K562 (cell line): ENCODE measurements at regions not wholly inside any gene's neighbourhood (a gene's known extent, or its start where the extent isn't known, plus 50 kb on each side); places are given as distances from the start of the nearest gene placed in this dataset.

Experiments used
- HNRNPL ChIP-seq: fragments of 200-400 bp; formaldehyde crosslinking; IDR thresholded peaks from 2 replicates; pipeline ENCODE4 v1.6.1; 2017; ENCODE audit warnings: low read depth, mild to moderate bottlenecking, low read length
- IRF9 ChIP-seq: fragments of 450-650 bp; IDR thresholded peaks from 2 replicates; pipeline ENCODE4 v1.6.1; 2016; ENCODE audit warnings: missing biosample characterization, missing genetic modification characterization
- MAX ChIP-seq: sonication (generic); formaldehyde crosslinking; IDR thresholded peaks from 2 replicates; pipeline ENCODE4 v1.9.0; 2022; ENCODE audit warnings: mild to moderate bottlenecking, missing genetic modification reagents
- POLR2A ChIP-seq: fragments of 450-650 bp; conservative IDR thresholded peaks from 2 replicates; pipeline ENCODE4 v1.6.1; 2016
- PRDM10 ChIP-seq: fragments of 450-650 bp; IDR thresholded peaks from 2 replicates; pipeline ENCODE4 v1.6.1; 2018; ENCODE audit not compliant: partially characterized antibody
- SMAD2 ChIP-seq: fragments of 150-350 bp; IDR thresholded peaks from 2 replicates; pipeline ENCODE4 v1.6.1; 2014; ENCODE audit warnings: low read depth, mild to moderate bottlenecking, low read length
- TRIM28 ChIP-seq: fragments of 450-650 bp; IDR thresholded peaks from 2 replicates; pipeline ENCODE4 v1.6.1; 2017
- ZNF764 ChIP-seq: fragments of 250-450 bp; sonication (Bioruptor Pico); IDR thresholded peaks from 2 replicates; pipeline ENCODE4 v1.4.0; 2020; ENCODE audit warnings: low read depth, mild to moderate bottlenecking, moderate library complexity

- TF ChIP-seq POLR2A (no peak), MAX (no peak), SMAD2 (no peak), PRDM10 (no peak), TRIM28 (no peak), HNRNPL (no peak), ZNF764 (CRISPR knock-in tag) (no peak), IRF9 (no peak)
Observed at GRCh38 chrX:65862638-65863037, 177.2 kb downstream of the VSIG4 start.
